Parathyroid adenoma (tissue), 2 donors: ENCODE measurements at regions not wholly inside any gene's neighbourhood (a gene's known extent, or its start where the extent isn't known, plus 50 kb on each side); places are given as distances from the start of the nearest gene placed in this dataset.
"Not testable (repeated sequence)": the region's sequence is repeated elsewhere in the genome, so short reads cannot be mapped to it uniquely, and the experiment has no call there.

Experiments used
- H2AFZ ChIP-seq: fragments of 300-600 bp; sonication (generic); one replicate; pipeline ENCODE4 v1.7.0; 2017; ENCODE audit warnings: antibody characterized with exemption, mild to moderate bottlenecking
- H3K27ac ChIP-seq: fragments of 300-600 bp; sonication (generic); one replicate; pipeline ENCODE4 v1.7.0; 2017
- H3K27me3 ChIP-seq: fragments of 300-600 bp; sonication (generic); one replicate; pipeline ENCODE4 v1.7.0; 2017; ENCODE audit warnings: low read length; ENCODE audit not compliant: control insufficient read depth, insufficient read depth
- H3K36me3 ChIP-seq: fragments of 300-600 bp; sonication (generic); one replicate; pipeline ENCODE4 v1.7.0; 2017; ENCODE audit warnings: low read length; ENCODE audit not compliant: control insufficient read depth, insufficient read depth
- H3K4me1 ChIP-seq: fragments of 300-600 bp; sonication (generic); one replicate; pipeline ENCODE4 v1.7.0; 2017; ENCODE audit warnings: control low read depth
- H3K4me2 ChIP-seq: fragments of 300-600 bp; sonication (generic); one replicate; pipeline ENCODE4 v1.7.0; 2017; ENCODE audit warnings: low read length
- H3K4me3 ChIP-seq: fragments of 300-600 bp; sonication (generic); one replicate; pipeline ENCODE4 v1.7.0; 2017; ENCODE audit warnings: low read depth, low read length
- H3K79me2 ChIP-seq: fragments of 300-600 bp; sonication (generic); one replicate; pipeline ENCODE4 v1.7.0; 2017; ENCODE audit warnings: control low read depth
- H3K9ac ChIP-seq: fragments of 300-600 bp; sonication (generic); one replicate; pipeline ENCODE4 v1.7.0; 2017; ENCODE audit warnings: mild to moderate bottlenecking
- H3K9me3 ChIP-seq: fragments of 300-600 bp; sonication (generic); one replicate; pipeline ENCODE4 v1.7.0; 2017; ENCODE audit warnings: low read length; ENCODE audit not compliant: control insufficient read depth
- TF ChIP-seq, protein P1 (sequence below): fragments of 300-600 bp; sonication (generic); IDR thresholded peaks from one replicate; pipeline ENCODE4 v1.7.0; 2017; ENCODE audit warnings: antibody characterized with exemption, mild to moderate bottlenecking
- donor health status: primary hyperparathyroidism.

DNA sequence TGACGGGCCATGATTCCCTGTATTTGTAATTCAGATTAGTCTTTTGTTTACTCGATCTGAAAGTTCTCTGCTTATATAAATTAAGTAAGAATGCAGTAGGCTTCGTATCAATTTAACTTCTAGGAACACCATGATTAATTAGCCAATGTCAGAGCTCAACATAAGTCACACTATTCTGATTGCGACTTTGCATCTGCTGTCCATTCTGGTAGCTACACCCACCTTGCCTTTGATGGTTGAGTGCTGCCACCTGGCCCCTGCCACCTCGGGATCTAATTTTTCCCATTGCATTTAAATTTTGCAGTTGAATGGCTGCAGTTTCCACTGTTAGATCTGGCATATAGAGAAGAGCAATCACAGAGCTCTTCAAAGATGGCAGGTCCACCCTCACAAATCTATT is 140.0 kb downstream of the LTN1 start:
- H3K36me3 ChIP-seq, result no peaks in the 10 kb centered on the region
- no peak overlapping the region for H3K27ac ChIP-seq
- no peak overlapping the region for H3K4me3 ChIP-seq
- H3K4me2 ChIP-seq, result no peak overlapping the region
- no peaks in the 10 kb centered on the region for H3K9me3 ChIP-seq
- no peak overlapping the region for H3K9ac ChIP-seq
- no peaks in the 10 kb centered on the region for H3K79me2 ChIP-seq
- no peaks in the 10 kb centered on the region for H3K4me1 ChIP-seq
- H2AFZ ChIP-seq, result no peak overlapping the region
- TF ChIP-seq, protein P1, sequence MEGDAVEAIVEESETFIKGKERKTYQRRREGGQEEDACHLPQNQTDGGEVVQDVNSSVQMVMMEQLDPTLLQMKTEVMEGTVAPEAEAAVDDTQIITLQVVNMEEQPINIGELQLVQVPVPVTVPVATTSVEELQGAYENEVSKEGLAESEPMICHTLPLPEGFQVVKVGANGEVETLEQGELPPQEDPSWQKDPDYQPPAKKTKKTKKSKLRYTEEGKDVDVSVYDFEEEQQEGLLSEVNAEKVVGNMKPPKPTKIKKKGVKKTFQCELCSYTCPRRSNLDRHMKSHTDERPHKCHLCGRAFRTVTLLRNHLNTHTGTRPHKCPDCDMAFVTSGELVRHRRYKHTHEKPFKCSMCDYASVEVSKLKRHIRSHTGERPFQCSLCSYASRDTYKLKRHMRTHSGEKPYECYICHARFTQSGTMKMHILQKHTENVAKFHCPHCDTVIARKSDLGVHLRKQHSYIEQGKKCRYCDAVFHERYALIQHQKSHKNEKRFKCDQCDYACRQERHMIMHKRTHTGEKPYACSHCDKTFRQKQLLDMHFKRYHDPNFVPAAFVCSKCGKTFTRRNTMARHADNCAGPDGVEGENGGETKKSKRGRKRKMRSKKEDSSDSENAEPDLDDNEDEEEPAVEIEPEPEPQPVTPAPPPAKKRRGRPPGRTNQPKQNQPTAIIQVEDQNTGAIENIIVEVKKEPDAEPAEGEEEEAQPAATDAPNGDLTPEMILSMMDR, result no peak
- no peaks in the 10 kb centered on the region for H3K27me3 ChIP-seq

DNA sequence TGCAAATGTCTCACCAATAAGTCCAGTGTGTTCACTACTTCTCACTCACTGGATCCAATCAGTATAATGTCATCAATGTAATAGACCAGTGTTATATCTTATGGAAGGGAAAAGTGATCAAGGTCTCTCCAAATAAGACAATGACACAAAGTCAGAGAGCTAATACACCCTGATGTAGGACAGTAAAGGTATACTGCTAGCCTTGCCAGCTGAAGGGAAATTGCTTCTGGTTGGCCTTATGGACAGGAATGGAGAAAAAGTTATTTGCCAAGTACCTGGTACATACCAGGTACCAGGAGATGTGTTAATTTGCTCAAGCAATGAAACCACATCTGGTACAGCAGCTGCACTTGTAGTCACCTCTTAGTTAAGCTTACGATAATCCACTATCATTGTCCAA is 141.0 kb downstream of the LTN1 start:
- no peaks in the 10 kb centered on the region for H3K27me3 ChIP-seq
- no peak overlapping the region for H3K4me3 ChIP-seq
- no peaks in the 10 kb centered on the region for H3K4me1 ChIP-seq
- H3K9ac ChIP-seq, result no peak overlapping the region
- TF ChIP-seq, protein P1, result no peak
- H2AFZ ChIP-seq, result no peak overlapping the region
- no peak overlapping the region for H3K27ac ChIP-seq
- H3K36me3 ChIP-seq, result no peaks in the 10 kb centered on the region
- no peaks in the 10 kb centered on the region for H3K79me2 ChIP-seq
- no peaks in the 10 kb centered on the region for H3K9me3 ChIP-seq
- H3K4me2 ChIP-seq, result no peak overlapping the region

DNA sequence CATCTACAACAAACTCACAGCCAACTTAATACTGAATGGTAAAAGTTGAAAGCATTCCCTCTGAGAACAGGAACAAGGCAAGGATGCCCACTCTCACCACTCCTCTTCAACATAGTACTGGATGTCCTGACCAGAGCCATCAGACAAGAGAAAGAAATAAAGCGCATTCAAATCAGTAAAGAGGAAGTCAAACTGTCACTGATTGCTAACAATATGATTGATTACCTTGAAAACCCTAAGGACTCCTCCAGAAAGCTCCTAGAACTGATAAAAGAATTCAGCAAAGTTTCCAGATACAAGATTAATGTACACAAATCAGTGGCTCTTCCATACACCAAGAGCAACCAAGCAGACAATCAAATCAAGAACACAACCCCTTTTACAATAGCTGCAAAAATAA is 153.4 kb downstream of the LTN1 start:
- not testable (repeated sequence) for H3K79me2 ChIP-seq

DNA sequence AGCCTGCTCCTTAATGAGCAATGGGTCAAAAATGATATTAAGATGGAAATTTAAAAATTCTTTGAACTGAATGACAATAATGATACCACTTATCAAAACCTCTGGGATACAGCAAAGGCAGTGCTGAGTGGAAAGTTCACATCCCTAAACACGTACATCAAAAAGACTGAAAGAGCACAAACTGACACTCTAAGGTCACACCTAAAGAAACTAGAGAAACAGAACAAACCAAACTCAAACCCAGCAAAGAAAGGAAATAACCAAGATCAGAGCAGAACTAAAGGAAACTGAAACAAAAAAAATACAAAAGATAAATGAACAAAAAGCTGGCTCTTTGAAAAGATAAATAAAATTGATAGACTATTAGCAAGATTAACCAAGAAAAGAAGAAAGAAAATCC is 155.3 kb downstream of the LTN1 start:
- not testable (repeated sequence) for H3K27ac ChIP-seq, H3K9me3 ChIP-seq, H3K4me2 ChIP-seq, H3K4me1 ChIP-seq, H3K9ac ChIP-seq, H3K4me3 ChIP-seq, H3K27me3 ChIP-seq, H2AFZ ChIP-seq, H3K79me2 ChIP-seq, H3K36me3 ChIP-seq

More for the DNA sequence above, 153.4 kb downstream of the LTN1 start:
- not testable (repeated sequence) for H3K9me3 ChIP-seq, H3K27ac ChIP-seq, H3K4me2 ChIP-seq, H3K27me3 ChIP-seq, H3K4me1 ChIP-seq, H2AFZ ChIP-seq, H3K36me3 ChIP-seq, H3K4me3 ChIP-seq, H3K9ac ChIP-seq

DNA sequence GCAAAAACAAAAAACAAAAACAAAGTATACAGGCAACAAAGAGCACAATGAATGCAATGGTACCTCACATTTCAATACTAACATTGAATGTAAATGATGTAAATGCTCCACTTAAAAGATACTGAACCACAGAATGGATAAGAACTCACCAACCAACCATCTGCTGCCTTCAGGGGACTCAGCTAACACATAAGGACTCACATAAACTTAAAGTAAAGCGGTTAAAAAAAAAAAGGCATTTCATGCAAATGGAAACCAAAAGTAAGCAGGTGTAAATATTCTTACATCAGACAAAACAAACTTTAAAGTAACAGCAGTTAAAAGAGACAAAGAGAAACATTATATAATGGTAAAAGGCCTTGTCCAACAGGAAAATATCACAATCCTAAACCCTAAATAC is 156.1 kb downstream of the LTN1 start:
- not testable (repeated sequence) for H3K4me1 ChIP-seq, H3K4me3 ChIP-seq, H3K27ac ChIP-seq, H2AFZ ChIP-seq, H3K9me3 ChIP-seq, H3K27me3 ChIP-seq, H3K9ac ChIP-seq, H3K36me3 ChIP-seq, H3K4me2 ChIP-seq, H3K79me2 ChIP-seq

DNA sequence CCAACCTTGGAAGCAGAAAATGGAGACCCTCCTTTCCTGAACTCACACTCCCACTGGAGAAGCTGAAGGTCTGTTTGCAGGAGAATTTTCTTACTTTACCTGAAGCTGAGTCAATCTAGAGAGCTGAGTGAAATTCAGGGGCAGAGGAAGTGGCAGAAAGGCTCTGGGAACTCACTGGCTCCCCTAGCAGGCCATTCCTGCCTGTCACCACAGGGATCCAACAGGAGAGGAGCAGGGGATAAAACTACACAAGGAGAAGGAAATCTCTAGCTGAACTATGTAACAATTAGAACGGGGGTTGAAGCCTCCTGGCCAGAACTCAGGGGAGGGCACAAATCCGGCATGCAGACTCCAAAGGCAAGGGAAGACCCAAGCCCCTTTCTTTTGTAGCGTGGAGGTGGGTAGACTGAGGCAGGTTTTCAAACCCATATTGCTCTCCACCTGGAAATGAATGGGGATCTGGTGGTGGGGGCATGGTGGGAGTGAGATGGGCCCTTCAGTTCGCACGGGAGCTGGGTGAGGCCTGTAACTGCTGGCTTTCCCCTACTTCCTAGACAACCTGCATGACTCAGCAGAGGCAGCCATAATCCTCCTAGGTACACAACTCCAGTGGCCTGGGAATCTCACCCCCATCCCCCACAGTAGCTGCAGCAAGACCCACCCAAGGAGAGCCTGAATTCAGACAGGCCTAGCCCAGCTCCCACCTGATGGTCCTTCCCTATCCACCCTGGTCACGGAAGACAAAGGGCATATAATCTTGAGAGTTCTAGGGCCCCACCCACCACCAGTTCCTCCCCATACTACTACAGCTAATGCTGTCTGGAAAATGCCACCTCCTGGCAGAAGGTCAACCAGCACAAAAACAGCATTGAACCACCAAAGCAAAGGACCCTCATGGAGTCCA is 158.1 kb downstream of the LTN1 start:
- H3K4me2 ChIP-seq, result no peak overlapping the region
- TF ChIP-seq, protein P1, result no peak
- H3K9me3 ChIP-seq, result no peaks in the 10 kb centered on the region
- H3K27me3 ChIP-seq, result no peaks in the 10 kb centered on the region
- H3K4me3 ChIP-seq, result no peak overlapping the region
- H3K79me2 ChIP-seq, result no peaks in the 10 kb centered on the region
- H3K9ac ChIP-seq, result no peak overlapping the region
- H2AFZ ChIP-seq, result no peak overlapping the region
- no peaks in the 10 kb centered on the region for H3K4me1 ChIP-seq
- no peaks in the 10 kb centered on the region for H3K36me3 ChIP-seq
- H3K27ac ChIP-seq, result no peak overlapping the region
